Prostate gland (tissue), 2 donors: ENCODE measurements at regions not wholly inside any gene's neighbourhood (a gene's known extent, or its start where the extent isn't known, plus 50 kb on each side); places are given as distances from the start of the nearest gene placed in this dataset.
"Not testable (repeated sequence)": the region's sequence is repeated elsewhere in the genome, so short reads cannot be mapped to it uniquely, and the experiment has no call there.

Source experiments
- DNase-seq: peaks from one replicate; pipeline ENCODE4 v3.0.0-alpha.2; 2019; ENCODE audit warnings: low spot score
- H3K27ac ChIP-seq, 2 donors: fragments of 200-600 bp; sonication (generic); 2 replicates each; pipeline ENCODE4 v1.5.1; 2017 to 2019
- H3K27me3 ChIP-seq: fragments of 200-600 bp; sonication (generic); replicated peaks from 2 replicates; pipeline ENCODE4 v1.5.1; 2019; ENCODE audit not compliant: insufficient read depth
- H3K36me3 ChIP-seq, 2 donors: fragments of 200-600 bp; sonication (generic); 1 replicate in 1 of 2; 2 replicates in 1 of 2; pipeline versions ENCODE4 v1.5.1 to v1.8.1; 2017 to 2019
- H3K4me1 ChIP-seq: fragments of 200-600 bp; sonication (generic); replicated peaks from 2 replicates; pipeline ENCODE4 v1.5.1; 2019
- H3K4me3 ChIP-seq, 2 donors: fragments of 200-600 bp; sonication (generic); 2 replicates each; pipeline ENCODE4 v1.5.1; 2017 to 2019
- H3K9me3 ChIP-seq: fragments of 200-600 bp; sonication (generic); 2 replicates; pipeline ENCODE4 v1.5.1; 2017
- CTCF ChIP-seq, 4 experiments: fragments of 200-600 bp in 2 of 4; fragments of 450-650 bp in 2 of 4; sonication (generic) in 2 of 4; IDR thresholded peaks; 1 replicate in 3 of 4; 2 replicates in 1 of 4; pipeline ENCODE4 v1.5.1; 2016 to 2019; ENCODE audit warnings: antibody characterized with exemption in 4 of 4, mild to moderate bottlenecking in 2 of 4, moderate library complexity in 2 of 4
- POLR2A ChIP-seq: fragments of 450-650 bp; IDR thresholded peaks from one replicate; pipeline ENCODE4 v1.6.1; 2016; ENCODE audit warnings: antibody characterized with exemption, mild to moderate bottlenecking
- POLR2AphosphoS5 ChIP-seq: sonication (generic); formaldehyde crosslinking; IDR thresholded peaks from one replicate; pipeline ENCODE4 v1.6.1; 2017; ENCODE audit warnings: antibody characterized with exemption
- WGBS: methylation state at CpG from one replicate; pipeline ENCODE4 v1.1.5; 2018; 5-methylcytosine and 5-hydroxymethylcytosine counted together
- intact Hi-C: fragments of 100-400 bp; cut with DNase I; formaldehyde crosslinking; loops from one replicate; pipeline ENCODE4 v1.14.2; 2022

- no peaks in the 10 kb centered on the region for H3K9me3 ChIP-seq
- TF ChIP-seq POLR2A, result no peak
- TF ChIP-seq POLR2AphosphoS5, result no peak
- TF ChIP-seq CTCF (IDR thresholded peaks at IDR 0.05), result no peak
- H3K4me1 ChIP-seq, result no peaks in the 10 kb centered on the region
- H3K4me3 ChIP-seq, result no peak overlapping the region
- no peaks in the 10 kb centered on the region for H3K27me3 ChIP-seq
- 93% methylated on average over 1 of the region's 1 CpG for WGBS
- no peak for DNase-seq
- intact Hi-C loops, result no loop called here
- no peak overlapping the region for H3K27ac ChIP-seq
- no peaks in the 10 kb centered on the region for H3K36me3 ChIP-seq
Measured at GRCh38 chr10:118875087-118875486, 120.3 kb upstream of the CACUL1 start.

- no peak overlapping the region for H3K4me3 ChIP-seq
- DNase-seq, result no peak
- TF ChIP-seq POLR2A, result no peak
- TF ChIP-seq POLR2AphosphoS5, result no peak
- no peak for TF ChIP-seq CTCF (IDR thresholded peaks at IDR 0.05)
- H3K27ac ChIP-seq, result no peak overlapping the region
- no peaks in the 10 kb centered on the region for H3K4me1 ChIP-seq
- 94% methylated on average over 2 of the region's 2 CpGs for WGBS
- H3K27me3 ChIP-seq, result no peaks in the 10 kb centered on the region
- no peaks in the 10 kb centered on the region for H3K9me3 ChIP-seq
- intact Hi-C loops, result no loop called here
- no peaks in the 10 kb centered on the region for H3K36me3 ChIP-seq
Measured at GRCh38 chr10:118882741-118883140, 128.0 kb upstream of the CACUL1 start.

GRCh38 chr10:118892255-118892654 is 137.3 kb upstream of the NANOS1 start:
- no peaks in the 10 kb centered on the region for H3K4me1 ChIP-seq
- 57% methylated on average over 1 of the region's 1 CpG for WGBS
- no peaks in the 10 kb centered on the region for H3K9me3 ChIP-seq
- TF ChIP-seq CTCF (IDR thresholded peaks at IDR 0.05) (no peak), POLR2A (no peak), POLR2AphosphoS5 (no peak)
- H3K27ac ChIP-seq, result no peak overlapping the region
- DNase-seq, result no peak
- no peak overlapping the region for H3K4me3 ChIP-seq
- no peaks in the 10 kb centered on the region for H3K36me3 ChIP-seq
- H3K27me3 ChIP-seq, result no peaks in the 10 kb centered on the region
- intact Hi-C loops, result no loop called here

- H3K9me3 ChIP-seq, H3K4me1 ChIP-seq, H3K27me3 ChIP-seq, H3K4me3 ChIP-seq, H3K27ac ChIP-seq, H3K36me3 ChIP-seq, intact Hi-C loops, DNase-seq: not testable (repeated sequence)
- WGBS, result 99% methylated on average over 23 of the region's 25 CpGs
Measured at GRCh38 chr10:118894891-118895290, 134.6 kb upstream of the NANOS1 start.

GRCh38 chr10:118900617-118901016 is 128.9 kb upstream of the NANOS1 start:
- no peaks in the 10 kb centered on the region for H3K9me3 ChIP-seq
- no peak overlapping the region for H3K4me3 ChIP-seq
- no peak overlapping the region for H3K27ac ChIP-seq
- TF ChIP-seq CTCF (IDR thresholded peaks at IDR 0.05), result no peak
- no peak for TF ChIP-seq POLR2AphosphoS5
- no peak for TF ChIP-seq POLR2A
- intact Hi-C loops, result no loop called here
- no peak for DNase-seq
- WGBS, result 85% methylated on average over 9 of the region's 9 CpGs
- no peaks in the 10 kb centered on the region for H3K27me3 ChIP-seq
- no peaks in the 10 kb centered on the region for H3K4me1 ChIP-seq
- no peaks in the 10 kb centered on the region for H3K36me3 ChIP-seq
